H1 (cell line): ENCODE measurements at regions not wholly inside any gene's neighbourhood (a gene's known extent, or its start where the extent isn't known, plus 50 kb on each side); places are given as distances from the start of the nearest gene placed in this dataset.

Experiments used
- CTCF ChIA-PET: fragments of 300-600 bp; sonication (Branson Sonifier 250); formaldehyde crosslinking; loops from one replicate; lab custom pipeline; 2021; ENCODE audit not compliant: partially characterized antibody; lab: Charles Lee
- POLR2A ChIA-PET: fragments of 300-600 bp; sonication (Branson Sonifier 250); formaldehyde crosslinking; loops from one replicate; lab custom pipeline; 2021; ENCODE audit warnings: inconsistent platforms; ENCODE audit not compliant: partially characterized antibody; lab: Charles Lee
- DNase-seq, 2 experiments: peaks; one replicate each; pipeline versions ENCODE4 v3.0.0 to v3.0.0-alpha.2; 2010 to 2022; ENCODE audit warnings: low spot score in 2 of 2, low read depth in 1 of 2, mixed read lengths in 1 of 2
- FAIRE-seq: peaks from 2 replicates; lab custom pipeline; 2011; peaks lifted over from hg19 to GRCh38; lab: Jason Lieb, UNC
- H2AFZ ChIP-seq: 2 replicates; pipeline ENCODE4 v1.8.1; 2012; ENCODE audit warnings: low read length, inconsistent platforms
- H2AK5ac ChIP-seq: 2 replicates; pipeline ENCODE4 v1.6.1; 2013; ENCODE audit warnings: low read depth, low read length
- H2BK120ac ChIP-seq: replicated peaks from 2 replicates; pipeline ENCODE3; 2013; ENCODE audit warnings: low read depth, low read length, inconsistent platforms
- H2BK12ac ChIP-seq: 2 replicates; pipeline ENCODE4 v1.6.1; 2013; ENCODE audit warnings: low read depth, low read length
- H2BK15ac ChIP-seq: 2 replicates; pipeline ENCODE4 v1.6.1; 2013; ENCODE audit warnings: low read length
- H2BK20ac ChIP-seq: 2 replicates; pipeline ENCODE4 v1.6.1; 2013; ENCODE audit warnings: low read length
- H2BK5ac ChIP-seq: 2 replicates; pipeline ENCODE4 v1.6.1; 2013; ENCODE audit warnings: low read depth, low read length
- H3K14ac ChIP-seq: 2 replicates; pipeline ENCODE4 v1.6.1; 2013; ENCODE audit warnings: inconsistent platforms; ENCODE audit not compliant: insufficient read length
- H3K18ac ChIP-seq: 2 replicates; pipeline ENCODE4 v1.6.1; 2013; ENCODE audit warnings: low read length; ENCODE audit errors: extremely low read depth
- H3K23ac ChIP-seq: 2 replicates; pipeline ENCODE4 v1.6.1; 2013; ENCODE audit warnings: inconsistent platforms; ENCODE audit not compliant: insufficient read length
- H3K23me2 ChIP-seq: 2 replicates; pipeline ENCODE4 v1.6.1; 2013; ENCODE audit warnings: low read depth, low read length
- H3K27ac ChIP-seq: 2 replicates; pipeline ENCODE4 v1.6.1; 2011; ENCODE audit warnings: low read depth, low read length, inconsistent platforms
- H3K27me3 ChIP-seq, 4 experiments: replicated peaks in 1 of 4; 1 replicate in 1 of 4; 2 replicates in 3 of 4; pipeline versions ENCODE4 v1.6.1 to v1.8.1; 2011 to 2013; ENCODE audit warnings: low read length in 3 of 4, mild to moderate bottlenecking in 3 of 4, inconsistent platforms in 2 of 4, mixed read lengths in 2 of 4, moderate library complexity in 1 of 4; ENCODE audit not compliant: control insufficient read depth in 3 of 4, insufficient read depth in 3 of 4; ENCODE audit errors: extremely low read depth in 1 of 4
- H3K36me3 ChIP-seq, 4 experiments: 2 replicates each; pipeline versions ENCODE4 v1.6.1 to v1.8.1; 2011 to 2013; ENCODE audit warnings: mild to moderate bottlenecking in 4 of 4, low read length in 3 of 4, moderate library complexity in 2 of 4, control low read depth in 1 of 4, inconsistent platforms in 1 of 4; ENCODE audit not compliant: insufficient read depth in 4 of 4, control insufficient read depth in 2 of 4
- H3K4ac ChIP-seq: replicated peaks from 2 replicates; pipeline ENCODE3; 2013; ENCODE audit warnings: low read length, low read depth, mixed read lengths, inconsistent platforms; ENCODE audit not compliant: insufficient read length
- H3K4me1 ChIP-seq, 4 experiments: replicated peaks in 1 of 4; 1 replicate in 1 of 4; 2 replicates in 3 of 4; pipeline versions ENCODE4 v1.6.1 to v1.8.1; 2011 to 2013; ENCODE audit warnings: low read length in 3 of 4, inconsistent platforms in 2 of 4, mixed read lengths in 1 of 4; ENCODE audit not compliant: insufficient read depth in 4 of 4, control insufficient read depth in 3 of 4
- H3K4me2 ChIP-seq, 2 experiments: 2 replicates each; pipeline versions ENCODE4 v1.6.1 to v1.8.1; 2011 to 2013; ENCODE audit warnings: low read depth in 2 of 2, low read length in 2 of 2, control low read depth in 1 of 2, inconsistent platforms in 1 of 2, mild to moderate bottlenecking in 1 of 2; ENCODE audit not compliant: insufficient read depth in 1 of 2
- H3K4me3 ChIP-seq, 4 experiments: fragments of 200-600, 300-600 bp in 1 of 4; sonication (generic), shearing (Covaris generic), sonication (Bioruptor Twin) in 1 of 4; 2 replicates each; pipeline versions ENCODE4 v1.5.1 to v1.8.1; 2011 to 2016; ENCODE audit warnings: low read length in 4 of 4, low read depth in 3 of 4, control low read depth in 2 of 4, inconsistent platforms in 2 of 4, mild to moderate bottlenecking in 2 of 4, mixed read lengths in 1 of 4, moderate library complexity in 1 of 4; ENCODE audit not compliant: insufficient read depth in 2 of 4; ENCODE audit errors: extremely low read depth in 1 of 4
- H3K56ac ChIP-seq: replicated peaks from 2 replicates; pipeline ENCODE3; 2013; ENCODE audit warnings: low read depth, mild to moderate bottlenecking, mixed read lengths, low read length, inconsistent platforms; ENCODE audit not compliant: insufficient read length
- H3K79me1 ChIP-seq: 2 replicates; pipeline ENCODE4 v1.6.1; 2013; ENCODE audit warnings: low read depth, low read length, control low read depth
- H3K79me2 ChIP-seq, 2 experiments: 2 replicates each; pipeline versions ENCODE4 v1.6.1 to v1.8.1; 2012 to 2013; ENCODE audit warnings: low read length in 2 of 2, mild to moderate bottlenecking in 2 of 2, inconsistent platforms in 1 of 2; ENCODE audit not compliant: insufficient read depth in 2 of 2, control insufficient read depth in 1 of 2
- H3K9ac ChIP-seq, 4 experiments: replicated peaks in 1 of 4; 1 replicate in 1 of 4; 2 replicates in 3 of 4; pipeline versions ENCODE4 v1.6.1 to v1.8.1; 2011 to 2013; ENCODE audit warnings: low read depth in 3 of 4, low read length in 3 of 4, control low read depth in 2 of 4, mild to moderate bottlenecking in 2 of 4, moderate library complexity in 2 of 4, inconsistent platforms in 1 of 4; ENCODE audit errors: extremely low read depth in 1 of 4
- H3K9me3 ChIP-seq, 2 experiments: 2 replicates each; pipeline versions ENCODE4 v1.6.1 to v1.8.1; 2012 to 2013; ENCODE audit warnings: mild to moderate bottlenecking in 2 of 2, moderate library complexity in 2 of 2, control low read depth in 1 of 2, inconsistent platforms in 1 of 2, low read depth in 1 of 2, low read length in 1 of 2, mixed read lengths in 1 of 2; ENCODE audit not compliant: insufficient read depth in 2 of 2
- H4K20me1 ChIP-seq, 2 experiments: replicated peaks in 1 of 2; 2 replicates each; pipeline versions ENCODE3 to v1.8.1; 2011 to 2013; ENCODE audit warnings: inconsistent platforms in 2 of 2, low read length in 2 of 2, mild to moderate bottlenecking in 1 of 2; ENCODE audit not compliant: insufficient read depth in 2 of 2, control insufficient read depth in 1 of 2
- H4K5ac ChIP-seq: 2 replicates; pipeline ENCODE4 v1.6.1; 2013; ENCODE audit warnings: low read length, low read depth, mixed read lengths, inconsistent platforms; ENCODE audit not compliant: insufficient read length
- H4K8ac ChIP-seq: 2 replicates; pipeline ENCODE4 v1.8.0; 2013; ENCODE audit warnings: mild to moderate bottlenecking, moderate library complexity, low read length, inconsistent platforms; ENCODE audit not compliant: insufficient read depth; ENCODE audit errors: extremely low read depth
- H4K91ac ChIP-seq: replicated peaks from 2 replicates; pipeline ENCODE3; 2013; ENCODE audit warnings: low read length, mixed read lengths, inconsistent platforms; ENCODE audit not compliant: insufficient read length
- GTF2F1 ChIP-seq: IDR thresholded peaks from 2 replicates; pipeline ENCODE4 v1.6.1; 2012; ENCODE audit warnings: low read depth, low read length, improper control_type of control experiment, borderline replicate concordance
- HDAC2 ChIP-seq, 2 experiments: fragments of 300-600 bp in 1 of 2; sonication (generic) in 1 of 2; IDR thresholded peaks; 2 replicates each; pipeline ENCODE4 v1.6.1; 2011 to 2012; ENCODE audit warnings: low read depth in 2 of 2, low read length in 2 of 2, mild to moderate bottlenecking in 2 of 2, moderate library complexity in 2 of 2, borderline replicate concordance in 1 of 2, inconsistent platforms in 1 of 2
- HDAC6 ChIP-seq: IDR thresholded peaks from one replicate; pipeline ENCODE4 v1.7.1; 2012; ENCODE audit warnings: low read depth, mild to moderate bottlenecking, inconsistent platforms, low read length, moderate library complexity
- KDM1A ChIP-seq: fragments of 200-600, 300-600 bp; sonication (generic); IDR thresholded peaks from 2 replicates; pipeline ENCODE4 v1.7.1; 2016; ENCODE audit warnings: mild to moderate bottlenecking, low read length, borderline replicate concordance
- RAD21 ChIP-seq, 2 experiments: IDR thresholded peaks in 1 of 2; conservative IDR thresholded peaks in 1 of 2; 2 replicates each; pipeline ENCODE4 v1.6.1; 2011; ENCODE audit warnings: low read depth in 2 of 2, low read length in 2 of 2, improper control_type of control experiment in 1 of 2, inconsistent platforms in 1 of 2, mild to moderate bottlenecking in 1 of 2, moderate library complexity in 1 of 2
- TCF12 ChIP-seq: IDR thresholded peaks from 2 replicates; pipeline ENCODE4 v1.6.1; 2011; ENCODE audit warnings: low read depth, mild to moderate bottlenecking, low read length
- WGBS, 2 experiments: shearing (Covaris generic) in 1 of 2; methylation state at CpG; one replicate each; pipeline versions ENCODE4 v1.1.6 to v1.1.7; 2013 to 2015; ENCODE audit warnings: low lambda C conversion rate in 2 of 2, mixed read lengths in 2 of 2, inconsistent platforms in 1 of 2, low coverage in 1 of 2, missing lambda C conversion rate in 1 of 2; ENCODE audit not compliant: insufficient replicate concordance in 2 of 2, insufficient coverage in 1 of 2, insufficient read length in 1 of 2; ENCODE audit errors: extremely low coverage in 1 of 2, missing lambda C conversion rate in 1 of 2; 5-methylcytosine and 5-hydroxymethylcytosine counted together
- TF ChIP-seq, protein P1 (sequence below): IDR thresholded peaks from 2 replicates; pipeline ENCODE4 v1.6.1; 2012; ENCODE audit warnings: low read length, inconsistent platforms
- TF ChIP-seq, protein P2 (sequence below): IDR thresholded peaks from 2 replicates; pipeline ENCODE4 v1.6.1; 2012; ENCODE audit warnings: inconsistent platforms

DNA sequence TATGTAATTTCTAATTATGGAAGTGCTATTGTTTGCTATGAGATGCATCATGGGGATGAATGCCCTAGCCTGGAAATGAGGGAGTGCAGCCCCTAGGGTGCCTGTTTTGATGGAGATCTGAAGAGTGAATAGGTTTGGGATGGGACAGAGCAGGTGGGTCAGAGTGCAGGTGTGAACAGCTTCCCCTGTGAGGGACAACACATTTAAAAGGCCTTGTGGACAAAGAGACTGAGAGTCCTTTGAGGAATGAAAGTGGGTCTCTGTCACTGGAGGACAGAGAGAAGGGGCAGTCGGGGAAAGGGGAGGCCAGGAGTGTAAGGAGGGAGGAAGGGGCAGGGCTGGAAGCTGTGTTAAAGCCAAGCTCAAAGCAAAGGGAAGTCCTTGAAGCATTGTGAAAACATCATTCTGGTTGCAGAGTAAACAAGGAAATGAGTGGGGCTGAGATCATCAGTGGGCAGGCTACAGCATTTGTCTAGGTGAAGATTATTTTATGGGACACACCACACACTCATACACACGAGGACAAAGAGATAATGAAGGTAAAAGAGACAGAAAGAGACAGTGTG is 877.6 kb downstream of the SLC4A3 start:
- Histone ChIP-seq H4K91ac (peak overlapping the region; percentile 98), H2AFZ (no peak overlapping the region), H2BK12ac (peak overlapping the region; percentile 10; the same call in 1 of the 2 replicates), H3K4me3 (no peak overlapping the region), H3K4ac (peak overlapping the region; percentile 5), H3K9ac (no peak overlapping the region), H2BK15ac (no peak overlapping the region), H4K20me1 (no peaks in the 10 kb centered on the region), H3K27ac (0 out of 2 replicates have a peak overlapping the region, but pooled peaks have one; percentile 53), H3K36me3 (no peaks in the 10 kb centered on the region; a peak in 1 of 8 replicates), H2BK5ac (peak overlapping the region; percentile 64; the same call in 1 of the 2 replicates), H3K79me2 (no peaks in the 10 kb centered on the region), H2AK5ac (no peak overlapping the region), H2BK20ac (peak overlapping the region; percentile 98; the same call in 1 of the 2 replicates), H3K4me2 (peak overlapping the region; percentile 6 to 9; a peak in 2 of 4 replicates), H3K14ac (no peak overlapping the region), H3K9me3 (peaks cover 7 to 9% of the 10 kb centered on the region in 2 experiments; a peak in 1 of 4 replicates), H3K18ac (peak overlapping the region; percentile 85), H2BK120ac (peak overlapping the region; percentile 11), H4K8ac (no peak overlapping the region), H3K56ac (no peak overlapping the region), H4K5ac (peak overlapping the region; percentile 18), H3K23me2 (no peaks in the 10 kb centered on the region; the same call in 1 of the 2 replicates), H3K23ac (no peak overlapping the region), H3K27me3 (no peaks in the 10 kb centered on the region; a peak in 1 of 7 replicates), H3K4me1 (peaks cover 3 to 23% (median 10%) of the 10 kb centered on the region in 4 experiments; a peak in 6 of 7 replicates), H3K79me1 (no peaks in the 10 kb centered on the region)
- CTCF ChIA-PET: interaction anchor here (0.7 kb wide), 1 partner anchor 215 kb away, joined by 3 read pairs; no protein-coding TSS in a partner anchor
- 33% methylated on average over 2 of the region's 2 CpGs; no CpG with 5 or more reads in 1 of the 2 experiments for WGBS, 2 experiments
- peak; percentile 72 for FAIRE-seq
- POLR2A ChIA-PET: interaction anchor here (1.1 kb wide), 1 partner anchor 9 kb away, joined by 3 read pairs; no protein-coding TSS in a partner anchor
- DNase-seq: no peak
- TF ChIP-seq GTF2F1: no peak
- TF ChIP-seq, protein P1, sequence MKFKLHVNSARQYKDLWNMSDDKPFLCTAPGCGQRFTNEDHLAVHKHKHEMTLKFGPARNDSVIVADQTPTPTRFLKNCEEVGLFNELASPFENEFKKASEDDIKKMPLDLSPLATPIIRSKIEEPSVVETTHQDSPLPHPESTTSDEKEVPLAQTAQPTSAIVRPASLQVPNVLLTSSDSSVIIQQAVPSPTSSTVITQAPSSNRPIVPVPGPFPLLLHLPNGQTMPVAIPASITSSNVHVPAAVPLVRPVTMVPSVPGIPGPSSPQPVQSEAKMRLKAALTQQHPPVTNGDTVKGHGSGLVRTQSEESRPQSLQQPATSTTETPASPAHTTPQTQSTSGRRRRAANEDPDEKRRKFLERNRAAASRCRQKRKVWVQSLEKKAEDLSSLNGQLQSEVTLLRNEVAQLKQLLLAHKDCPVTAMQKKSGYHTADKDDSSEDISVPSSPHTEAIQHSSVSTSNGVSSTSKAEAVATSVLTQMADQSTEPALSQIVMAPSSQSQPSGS: peak; percentile 54; the same call in 1 of the 2 replicates
- TF ChIP-seq, protein P2, sequence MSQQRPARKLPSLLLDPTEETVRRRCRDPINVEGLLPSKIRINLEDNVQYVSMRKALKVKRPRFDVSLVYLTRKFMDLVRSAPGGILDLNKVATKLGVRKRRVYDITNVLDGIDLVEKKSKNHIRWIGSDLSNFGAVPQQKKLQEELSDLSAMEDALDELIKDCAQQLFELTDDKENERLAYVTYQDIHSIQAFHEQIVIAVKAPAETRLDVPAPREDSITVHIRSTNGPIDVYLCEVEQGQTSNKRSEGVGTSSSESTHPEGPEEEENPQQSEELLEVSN: peak; percentile 69
- no peak for TF ChIP-seq HDAC6
- peak in 1 of 2 experiments; percentile 80; a peak in 1 of 4 replicates for TF ChIP-seq HDAC2 (IDR thresholded peaks at IDR 0.05; ENCODE audit: borderline replicate concordance in 1 of 2, low read depth in 2 of 2, low read length in 2 of 2)
- TF ChIP-seq RAD21 (IDR thresholded peaks at IDR 0.05 in 1 of 2, conservative IDR thresholded peaks at IDR 0.05 in 1 of 2; ENCODE audit: low read depth in 2 of 2, low read length in 2 of 2): no peak
- TF ChIP-seq KDM1A: peak; percentile 55; the same call in 1 of the 2 replicates
- peak; percentile 93 for TF ChIP-seq TCF12
